ENCODE measurements at regions not wholly inside any gene's neighbourhood (a gene's known extent, or its start where the extent isn't known, plus 50 kb on each side); places are given as distances from the start of the nearest gene placed in this dataset.

- Histone ChIP-seq H3K36me3 (ENCODE audit: control insufficient read depth in 2 of 3, insufficient read depth in 3 of 3, low read length in 3 of 3) (no peaks in the 10 kb centered on the region), H3K27ac (ENCODE audit: low read depth, low read length) (no peak overlapping the region), H3K27me3 (ENCODE audit: control insufficient read depth in 2 of 2, insufficient read depth in 2 of 2, low read length in 2 of 2) (no peaks in the 10 kb centered on the region), H3K4me3 (ENCODE audit: low read length) (no peak overlapping the region), H3K4me1 (ENCODE audit: control insufficient read depth in 2 of 2, insufficient read depth in 2 of 2, low read length in 2 of 2) (no peaks in the 10 kb centered on the region), H3K9me3 (ENCODE audit: control insufficient read depth in 2 of 3, low read length in 3 of 3) (no peaks in the 10 kb centered on the region)
- H3K27me3 Mint-ChIP-seq = peaks cover 0 to 20% (median 11%) of the 10 kb centered on the region in 5 donors
- H3K9me3 Mint-ChIP-seq = peaks cover 0 to 14% (median 10%) of the 10 kb centered on the region in 11 donors
- H3K27ac Mint-ChIP-seq = no peak overlapping the region
- ChIA-PET CTCF (no interaction called here), POLR2A (no interaction called here)
- intact Hi-C loops (cut with micrococcal nuclease) = no loop called here
- no peak for DNase-seq
- H3K36me3 Mint-ChIP-seq = peaks cover 0 to 7% (median 1%) of the 10 kb centered on the region in 5 donors
- H3K4me3 Mint-ChIP-seq = no peak overlapping the region
- no peak for ATAC-seq
- H3K4me1 Mint-ChIP-seq = peaks cover 0 to 2% (median 0%) of the 10 kb centered on the region in 7 donors
Measured at GRCh38 chr4:123708902-123709301, 312.3 kb downstream of the SPRY1 start.

GRCh38 chr4:123709336-123709735, 312.7 kb downstream of the SPRY1 start:
- Histone ChIP-seq H3K9me3 (ENCODE audit: control insufficient read depth in 2 of 3, low read length in 3 of 3) (no peaks in the 10 kb centered on the region), H3K36me3 (ENCODE audit: control insufficient read depth in 2 of 3, insufficient read depth in 3 of 3, low read length in 3 of 3) (no peaks in the 10 kb centered on the region), H3K4me3 (ENCODE audit: low read length) (no peak overlapping the region), H3K4me1 (ENCODE audit: control insufficient read depth in 2 of 2, insufficient read depth in 2 of 2, low read length in 2 of 2) (no peaks in the 10 kb centered on the region), H3K27me3 (ENCODE audit: control insufficient read depth in 2 of 2, insufficient read depth in 2 of 2, low read length in 2 of 2) (no peaks in the 10 kb centered on the region), H3K27ac (ENCODE audit: low read depth, low read length) (no peak overlapping the region)
- CTCF ChIA-PET = no interaction called here
- peaks cover 0 to 7% (median 1%) of the 10 kb centered on the region in 5 donors for H3K36me3 Mint-ChIP-seq
- no peak overlapping the region for H3K27ac Mint-ChIP-seq
- peaks cover 0 to 20% (median 15%) of the 10 kb centered on the region in 5 donors for H3K27me3 Mint-ChIP-seq
- intact Hi-C loops (cut with micrococcal nuclease) = no loop called here
- POLR2A ChIA-PET = no interaction called here
- H3K4me3 Mint-ChIP-seq = no peak overlapping the region
- DNase-seq (no peak), ATAC-seq (no peak)
- peaks cover 0 to 2% (median 0%) of the 10 kb centered on the region in 7 donors for H3K4me1 Mint-ChIP-seq
- peaks cover 0 to 14% (median 10%) of the 10 kb centered on the region in 11 donors for H3K9me3 Mint-ChIP-seq

- ChIA-PET CTCF (no interaction called here), POLR2A (no interaction called here)
- Mint-ChIP-seq H3K36me3 (peaks cover 0 to 4% (median 0%) of the 10 kb centered on the region in 5 donors), H3K4me3 (no peak overlapping the region), H3K9me3 (peaks cover 0 to 14% (median 4%) of the 10 kb centered on the region in 11 donors), H3K4me1 (no peaks in the 10 kb centered on the region), H3K27ac (no peak overlapping the region), H3K27me3 (peaks cover 3 to 18% (median 9%) of the 10 kb centered on the region in 5 donors)
- no peaks in the 10 kb centered on the region for H3K4me1 ChIP-seq (ENCODE audit: control insufficient read depth in 2 of 2, insufficient read depth in 2 of 2, low read length in 2 of 2)
- no peaks in the 10 kb centered on the region for H3K36me3 ChIP-seq (ENCODE audit: control insufficient read depth in 2 of 3, insufficient read depth in 3 of 3, low read length in 3 of 3)
- no peaks in the 10 kb centered on the region for H3K9me3 ChIP-seq (ENCODE audit: control insufficient read depth in 2 of 3, low read length in 3 of 3)
- intact Hi-C loops (cut with micrococcal nuclease) = no loop called here
- no peak for DNase-seq
- no peak overlapping the region for H3K4me3 ChIP-seq (ENCODE audit: low read length)
- no peak for ATAC-seq
- no peak overlapping the region for H3K27ac ChIP-seq (ENCODE audit: low read depth, low read length)
- H3K27me3 ChIP-seq (ENCODE audit: control insufficient read depth in 2 of 2, insufficient read depth in 2 of 2, low read length in 2 of 2) = no peaks in the 10 kb centered on the region
Measured at GRCh38 chr4:123731035-123731434, 334.4 kb downstream of the SPRY1 start.

- Mint-ChIP-seq H3K9me3 (peaks cover 0 to 8% (median 4%) of the 10 kb centered on the region in 11 donors), H3K4me1 (no peaks in the 10 kb centered on the region), H3K4me3 (no peak overlapping the region), H3K36me3 (peaks cover 0 to 4% (median 0%) of the 10 kb centered on the region in 5 donors), H3K27me3 (peaks cover 2 to 24% (median 7%) of the 10 kb centered on the region in 5 donors), H3K27ac (no peak overlapping the region)
- Histone ChIP-seq H3K36me3 (ENCODE audit: control insufficient read depth in 2 of 3, insufficient read depth in 3 of 3, low read length in 3 of 3) (no peaks in the 10 kb centered on the region), H3K27me3 (ENCODE audit: control insufficient read depth in 2 of 2, insufficient read depth in 2 of 2, low read length in 2 of 2) (no peaks in the 10 kb centered on the region), H3K4me1 (ENCODE audit: control insufficient read depth in 2 of 2, insufficient read depth in 2 of 2, low read length in 2 of 2) (no peaks in the 10 kb centered on the region), H3K4me3 (ENCODE audit: low read length) (no peak overlapping the region), H3K27ac (ENCODE audit: low read depth, low read length) (no peak overlapping the region), H3K9me3 (ENCODE audit: control insufficient read depth in 2 of 3, low read length in 3 of 3) (no peaks in the 10 kb centered on the region)
- ATAC-seq = no peak
- intact Hi-C loops (cut with micrococcal nuclease) = no loop called here
- ChIA-PET CTCF (no interaction called here), POLR2A (no interaction called here)
- no peak for DNase-seq
Measured at GRCh38 chr4:123737156-123737555, 340.6 kb downstream of the SPRY1 start.

GRCh38 chr4:123739806-123740205, 343.2 kb downstream of the SPRY1 start:
- no peaks in the 10 kb centered on the region for H3K9me3 ChIP-seq (ENCODE audit: control insufficient read depth in 2 of 3, low read length in 3 of 3)
- Mint-ChIP-seq H3K4me1 (peaks cover 0 to 1% (median 0%) of the 10 kb centered on the region in 7 donors), H3K9me3 (peaks cover 0 to 3% (median under 1%) of the 10 kb centered on the region in 11 donors), H3K27me3 (peaks cover 0 to 22% (median 3%) of the 10 kb centered on the region in 5 donors), H3K27ac (no peak overlapping the region), H3K36me3 (peaks cover 0 to under 1% (median 0%) of the 10 kb centered on the region in 5 donors), H3K4me3 (no peak overlapping the region)
- no peaks in the 10 kb centered on the region for H3K27me3 ChIP-seq (ENCODE audit: control insufficient read depth in 2 of 2, insufficient read depth in 2 of 2, low read length in 2 of 2)
- POLR2A ChIA-PET = no interaction called here
- intact Hi-C loops (cut with micrococcal nuclease) = no loop called here
- no peak for DNase-seq
- no peak for ATAC-seq
- H3K27ac ChIP-seq (ENCODE audit: low read depth, low read length) = no peak overlapping the region
- H3K4me1 ChIP-seq (ENCODE audit: control insufficient read depth in 2 of 2, insufficient read depth in 2 of 2, low read length in 2 of 2) = no peaks in the 10 kb centered on the region
- no peak overlapping the region for H3K4me3 ChIP-seq (ENCODE audit: low read length)
- CTCF ChIA-PET = no interaction called here
- H3K36me3 ChIP-seq (ENCODE audit: control insufficient read depth in 2 of 3, insufficient read depth in 3 of 3, low read length in 3 of 3) = no peaks in the 10 kb centered on the region

- no peak for DNase-seq
- Histone ChIP-seq H3K4me1 (ENCODE audit: control insufficient read depth in 2 of 2, insufficient read depth in 2 of 2, low read length in 2 of 2) (no peaks in the 10 kb centered on the region), H3K27me3 (ENCODE audit: control insufficient read depth in 2 of 2, insufficient read depth in 2 of 2, low read length in 2 of 2) (no peaks in the 10 kb centered on the region), H3K4me3 (ENCODE audit: low read length) (no peak overlapping the region), H3K9me3 (ENCODE audit: control insufficient read depth in 2 of 3, low read length in 3 of 3) (no peaks in the 10 kb centered on the region), H3K36me3 (ENCODE audit: control insufficient read depth in 2 of 3, insufficient read depth in 3 of 3, low read length in 3 of 3) (no peaks in the 10 kb centered on the region), H3K27ac (ENCODE audit: low read depth, low read length) (no peak overlapping the region)
- H3K27me3 Mint-ChIP-seq = peaks cover 0 to 25% (median 7%) of the 10 kb centered on the region in 5 donors
- H3K4me1 Mint-ChIP-seq = peaks cover 0 to 4% (median 0%) of the 10 kb centered on the region in 7 donors
- H3K4me3 Mint-ChIP-seq = no peak overlapping the region
- POLR2A ChIA-PET = no interaction called here
- intact Hi-C loops (cut with micrococcal nuclease) = no loop called here
- no peak overlapping the region for H3K27ac Mint-ChIP-seq
- H3K36me3 Mint-ChIP-seq = no peaks in the 10 kb centered on the region
- CTCF ChIA-PET = no interaction called here
- H3K9me3 Mint-ChIP-seq = peaks cover 0 to 1% (median 0%) of the 10 kb centered on the region in 11 donors
- no peak for ATAC-seq
Measured at GRCh38 chr4:123740236-123740635, 343.6 kb downstream of the SPRY1 start.

- Mint-ChIP-seq H3K4me1 (peaks cover 0 to 4% (median 0%) of the 10 kb centered on the region in 7 donors), H3K27me3 (peaks cover 3 to 28% (median 10%) of the 10 kb centered on the region in 5 donors), H3K4me3 (no peak overlapping the region), H3K27ac (no peak overlapping the region), H3K36me3 (no peaks in the 10 kb centered on the region), H3K9me3 (no peaks in the 10 kb centered on the region)
- intact Hi-C loops (cut with micrococcal nuclease) = no loop called here
- CTCF ChIA-PET = no interaction called here
- POLR2A ChIA-PET = no interaction called here
- Histone ChIP-seq H3K4me3 (ENCODE audit: low read length) (no peak overlapping the region), H3K27ac (ENCODE audit: low read depth, low read length) (no peak overlapping the region), H3K4me1 (ENCODE audit: control insufficient read depth in 2 of 2, insufficient read depth in 2 of 2, low read length in 2 of 2) (no peaks in the 10 kb centered on the region), H3K9me3 (ENCODE audit: control insufficient read depth in 2 of 3, low read length in 3 of 3) (no peaks in the 10 kb centered on the region), H3K36me3 (ENCODE audit: control insufficient read depth in 2 of 3, insufficient read depth in 3 of 3, low read length in 3 of 3) (no peaks in the 10 kb centered on the region), H3K27me3 (ENCODE audit: control insufficient read depth in 2 of 2, insufficient read depth in 2 of 2, low read length in 2 of 2) (no peaks in the 10 kb centered on the region)
- ATAC-seq = no peak
- no peak for DNase-seq
Measured at GRCh38 chr4:123741906-123742305, 345.3 kb downstream of the SPRY1 start.

Data from naive thymus-derived CD4-positive, alpha-beta T cell (primary cell).